ENCODE measurements at regions not wholly inside any gene's neighbourhood (a gene's known extent, or its start where the extent isn't known, plus 50 kb on each side); places are given as distances from the start of the nearest gene placed in this dataset.
"Not testable (repeated sequence)": the region's sequence is repeated elsewhere in the genome, so short reads cannot be mapped to it uniquely, and the experiment has no call there.

- DNase-seq (ENCODE audit: low read depth in 4 of 4, low spot score in 2 of 4): no peak
Observed at GRCh38 chr7:68805159-68805558, 793.1 kb upstream of the AUTS2 start.

- no peak for DNase-seq (ENCODE audit: low read depth in 4 of 4, low spot score in 2 of 4)
Observed at GRCh38 chr7:68807666-68808065, 790.6 kb upstream of the AUTS2 start.

GRCh38 chr7:68813551-68814080 lies 784.7 kb upstream of the AUTS2 start:
- DNase-seq (ENCODE audit: low read depth in 4 of 4, low spot score in 2 of 4): peak in 1 of 4 donors; percentile 10

DNA sequence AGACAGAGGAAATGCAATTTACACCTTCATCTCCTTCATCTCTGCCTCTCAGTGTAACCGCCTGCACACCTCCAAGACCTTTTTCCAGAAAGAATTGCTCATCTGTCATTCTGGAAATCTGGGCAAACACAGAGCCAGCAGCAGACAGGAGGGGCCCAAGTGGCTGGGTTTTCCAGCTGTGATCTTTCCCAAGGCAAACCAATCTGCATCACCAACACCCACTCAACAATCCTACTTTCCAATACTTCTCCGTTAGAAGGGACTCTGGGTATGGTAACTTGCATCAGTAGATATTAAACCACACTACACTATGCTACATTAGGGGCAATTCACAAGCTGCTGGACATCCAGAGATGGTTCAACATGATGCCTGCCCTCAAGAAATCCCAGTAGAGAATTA lies 781.8 kb upstream of the AUTS2 start:
- DNase-seq (ENCODE audit: low read depth in 4 of 4, low spot score in 2 of 4): no peak

GRCh38 chr7:68820321-68820720 lies 778.0 kb upstream of the AUTS2 start:
- no peak for DNase-seq (ENCODE audit: low read depth in 4 of 4, low spot score in 2 of 4)

- no peak for DNase-seq (ENCODE audit: low read depth in 4 of 4, low spot score in 2 of 4)
Observed at GRCh38 chr7:68821846-68822245, 776.4 kb upstream of the AUTS2 start.

GRCh38 chr7:68823996-68824780 lies 774.1 kb upstream of the AUTS2 start:
- no peak for DNase-seq (ENCODE audit: low read depth in 4 of 4, low spot score in 2 of 4)

- DNase-seq (ENCODE audit: low read depth in 4 of 4, low spot score in 2 of 4): no peak
Observed at GRCh38 chr7:68828575-68828974, 769.7 kb upstream of the AUTS2 start.

DNA sequence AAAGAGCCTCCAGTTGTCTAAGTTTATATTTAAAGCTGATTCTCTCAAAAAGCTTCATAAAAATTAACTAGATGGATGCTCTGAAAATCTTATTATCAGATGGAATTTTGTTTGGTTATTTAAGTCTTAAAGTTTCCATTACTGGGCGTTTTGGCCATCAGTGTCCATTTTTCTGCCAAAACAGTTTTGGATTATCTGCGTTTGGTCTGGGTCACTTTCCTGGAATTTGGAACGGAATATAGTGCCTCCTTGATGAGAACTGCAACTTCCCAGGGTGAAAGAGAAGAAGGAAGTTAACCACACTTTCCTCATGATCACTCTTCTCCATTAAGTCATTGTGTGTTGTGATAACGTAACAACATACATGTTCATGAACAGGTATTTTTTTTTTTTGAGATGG lies 764.9 kb upstream of the AUTS2 start:
- no peak for DNase-seq (ENCODE audit: low read depth in 4 of 4, low spot score in 2 of 4)

GRCh38 chr7:68839014-68839413 lies 759.3 kb upstream of the AUTS2 start:
- no peak for DNase-seq (ENCODE audit: low read depth in 4 of 4, low spot score in 2 of 4)

DNA sequence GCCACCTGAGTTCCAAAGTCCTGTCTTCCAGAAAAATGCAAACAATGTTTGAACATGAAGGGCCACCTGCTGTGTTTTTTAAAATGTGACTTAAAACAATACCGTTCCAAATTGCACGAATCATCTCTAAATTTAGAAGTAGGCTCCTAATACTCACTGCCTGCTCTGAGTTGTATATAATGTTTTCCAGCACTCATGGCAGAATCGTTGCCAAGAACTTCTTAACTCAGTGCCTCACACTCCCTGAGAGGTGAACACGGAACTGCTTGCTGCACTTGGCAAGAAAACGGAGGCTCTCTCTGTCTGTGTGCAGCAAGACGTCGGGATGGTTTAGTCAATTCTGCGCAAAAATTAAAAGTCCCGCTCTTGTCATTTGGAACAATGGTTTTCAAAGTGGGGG lies 757.3 kb upstream of the AUTS2 start:
- no peak for DNase-seq (ENCODE audit: low read depth in 4 of 4, low spot score in 2 of 4)

DNA sequence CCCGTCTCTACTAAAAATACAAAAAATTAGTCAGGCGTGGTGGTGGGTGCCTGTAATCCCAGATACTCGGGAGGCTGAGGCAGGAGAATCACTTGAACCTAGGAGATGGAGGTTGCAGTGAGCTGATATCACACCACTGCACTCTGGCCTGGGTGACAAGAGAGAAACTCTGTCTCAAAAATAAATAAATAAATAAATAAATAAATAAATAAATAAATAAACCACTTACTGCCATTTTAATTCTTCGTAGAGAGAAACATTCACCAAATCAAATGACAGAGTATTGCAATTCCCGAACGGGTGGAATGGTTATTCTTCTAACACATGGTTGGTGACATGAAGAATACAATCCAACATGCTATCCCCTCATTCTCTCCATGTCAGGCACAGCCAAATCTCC lies 754.3 kb upstream of the AUTS2 start:
- not testable (repeated sequence) for DNase-seq (ENCODE audit: low read depth in 4 of 4, low spot score in 2 of 4)

GRCh38 chr7:68846811-68847325 lies 751.4 kb upstream of the AUTS2 start:
- no peak for DNase-seq (ENCODE audit: low read depth in 4 of 4, low spot score in 2 of 4)

DNA sequence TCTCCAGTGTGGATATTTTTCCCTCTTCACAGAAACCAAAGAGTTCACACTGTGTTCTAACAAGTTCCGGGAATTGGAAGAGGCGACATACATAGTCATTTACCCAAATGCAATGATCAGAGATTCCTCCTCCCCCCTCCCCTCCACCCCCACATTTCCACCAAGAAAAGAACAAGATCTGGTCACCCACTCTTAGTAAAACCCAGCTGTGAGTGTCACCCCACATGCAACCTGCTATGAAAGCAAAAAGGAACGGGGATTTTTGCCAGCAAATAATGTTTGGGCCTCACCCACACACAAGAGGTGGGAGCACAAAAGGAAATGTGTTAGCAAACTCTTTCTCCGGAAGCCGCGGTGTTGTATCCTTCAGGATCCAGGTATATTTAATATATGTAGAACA lies 745.0 kb upstream of the AUTS2 start:
- no peak for DNase-seq (ENCODE audit: low read depth in 4 of 4, low spot score in 2 of 4)

- DNase-seq (ENCODE audit: low read depth in 4 of 4, low spot score in 2 of 4): no peak
Observed at GRCh38 chr7:68857571-68857970, 740.7 kb upstream of the AUTS2 start.

- no peak for DNase-seq (ENCODE audit: low read depth in 4 of 4, low spot score in 2 of 4)
Observed at GRCh38 chr7:68858497-68858896, 739.8 kb upstream of the AUTS2 start.

DNA sequence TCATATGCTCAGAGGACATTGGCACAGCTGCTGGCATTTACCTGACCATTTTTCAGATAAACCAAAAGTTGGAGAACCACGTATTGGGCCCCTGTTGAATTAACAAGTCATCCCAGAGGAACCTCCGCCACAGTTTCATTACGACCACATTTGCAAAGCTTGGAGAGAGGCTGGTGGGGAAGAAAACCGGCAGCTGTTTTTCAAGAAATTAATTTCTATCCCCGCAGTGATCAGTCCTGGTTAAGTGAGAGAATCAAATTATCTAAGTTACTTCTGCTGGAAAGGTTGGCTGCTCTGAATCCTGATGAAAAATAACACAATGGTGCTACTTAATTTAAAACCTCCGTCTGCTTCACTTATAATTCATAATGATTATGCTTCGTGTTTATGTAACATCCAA lies 737.1 kb upstream of the AUTS2 start:
- DNase-seq (ENCODE audit: low read depth in 4 of 4, low spot score in 2 of 4): no peak

DNA sequence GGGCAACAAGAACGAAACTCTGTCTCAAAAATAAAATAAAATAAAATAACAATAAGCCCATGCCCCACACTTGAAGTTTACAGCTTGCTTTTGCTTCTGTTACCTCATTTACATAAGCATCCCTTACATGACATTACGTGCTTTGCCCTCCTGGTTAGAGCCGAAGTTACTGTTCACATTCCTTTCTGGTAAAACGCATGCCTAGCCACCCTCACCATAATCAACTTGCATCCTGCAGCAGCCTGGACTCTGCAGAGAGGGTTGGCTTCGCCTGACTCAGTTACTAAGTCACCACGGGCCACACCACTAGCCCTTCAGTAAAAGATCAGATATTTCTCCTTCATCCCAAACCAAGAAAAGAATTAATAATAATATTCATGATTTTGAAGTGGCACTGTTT lies 736.0 kb upstream of the AUTS2 start:
- no peak for DNase-seq (ENCODE audit: low read depth in 4 of 4, low spot score in 2 of 4)

- no peak for DNase-seq (ENCODE audit: low read depth in 4 of 4, low spot score in 2 of 4)
Observed at GRCh38 chr7:68862736-68863135, 735.5 kb upstream of the AUTS2 start.

GRCh38 chr7:68865351-68866199 lies 732.7 kb upstream of the AUTS2 start:
- no peak for DNase-seq (ENCODE audit: low read depth in 4 of 4, low spot score in 2 of 4)

- DNase-seq (ENCODE audit: low read depth in 4 of 4, low spot score in 2 of 4): no peak
Observed at GRCh38 chr7:68866200-68866570, 732.1 kb upstream of the AUTS2 start.

- DNase-seq (ENCODE audit: low read depth in 4 of 4, low spot score in 2 of 4): not testable (repeated sequence)
Observed at GRCh38 chr7:68866721-68867120, 731.6 kb upstream of the AUTS2 start.
